ENCODE measurements at regions not wholly inside any gene's neighbourhood (a gene's known extent, or its start where the extent isn't known, plus 50 kb on each side); places are given as distances from the start of the nearest gene placed in this dataset.

DNA sequence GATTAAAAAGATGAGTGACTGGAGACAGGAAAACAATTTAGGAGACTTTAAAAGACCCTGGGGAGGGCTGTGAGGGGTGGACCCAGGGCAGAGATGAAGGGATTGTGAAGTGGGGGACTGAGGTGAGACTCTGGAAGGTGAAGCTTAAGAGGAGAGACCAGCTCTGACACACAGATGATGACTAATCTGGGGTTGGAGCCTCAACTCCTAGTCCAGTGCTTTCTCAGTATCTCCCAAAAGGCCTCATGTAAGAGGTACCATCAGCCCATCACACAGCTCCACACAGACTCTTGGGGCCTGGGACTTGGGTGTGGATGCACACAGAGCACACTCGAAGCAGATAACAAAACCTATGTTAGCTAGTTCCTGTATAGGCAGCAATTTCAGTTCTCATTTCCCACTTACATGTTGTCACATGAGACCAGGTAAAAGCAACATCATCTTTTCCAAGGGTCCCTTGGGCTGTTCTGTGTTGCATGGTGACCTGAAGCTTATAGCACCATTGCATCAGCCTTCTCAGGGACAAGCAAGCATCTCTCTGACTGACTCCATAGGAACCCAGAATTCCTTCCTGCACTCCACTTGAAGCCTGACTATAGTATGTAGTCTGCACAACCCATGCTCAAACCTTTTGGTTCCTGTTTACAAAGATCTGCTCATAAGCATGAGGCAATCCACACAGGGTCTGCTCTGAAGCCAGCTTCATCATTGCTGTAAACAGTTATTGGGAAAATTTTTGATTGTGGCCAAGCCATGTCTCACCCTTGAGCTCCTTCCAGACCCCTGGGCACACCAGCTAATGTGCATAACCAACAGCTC, 88.6 kb upstream of the MYCBP2 start:
- DNase-seq (ENCODE audit: low read depth), result peak; percentile 21
- no peak overlapping the region for H3K4me3 ChIP-seq (ENCODE audit: low read depth, low read length)
- TF ChIP-seq MYC (IDR thresholded peaks at IDR 0.05; ENCODE audit: low read depth, low read length), result no peak
- TF ChIP-seq, protein P1, sequence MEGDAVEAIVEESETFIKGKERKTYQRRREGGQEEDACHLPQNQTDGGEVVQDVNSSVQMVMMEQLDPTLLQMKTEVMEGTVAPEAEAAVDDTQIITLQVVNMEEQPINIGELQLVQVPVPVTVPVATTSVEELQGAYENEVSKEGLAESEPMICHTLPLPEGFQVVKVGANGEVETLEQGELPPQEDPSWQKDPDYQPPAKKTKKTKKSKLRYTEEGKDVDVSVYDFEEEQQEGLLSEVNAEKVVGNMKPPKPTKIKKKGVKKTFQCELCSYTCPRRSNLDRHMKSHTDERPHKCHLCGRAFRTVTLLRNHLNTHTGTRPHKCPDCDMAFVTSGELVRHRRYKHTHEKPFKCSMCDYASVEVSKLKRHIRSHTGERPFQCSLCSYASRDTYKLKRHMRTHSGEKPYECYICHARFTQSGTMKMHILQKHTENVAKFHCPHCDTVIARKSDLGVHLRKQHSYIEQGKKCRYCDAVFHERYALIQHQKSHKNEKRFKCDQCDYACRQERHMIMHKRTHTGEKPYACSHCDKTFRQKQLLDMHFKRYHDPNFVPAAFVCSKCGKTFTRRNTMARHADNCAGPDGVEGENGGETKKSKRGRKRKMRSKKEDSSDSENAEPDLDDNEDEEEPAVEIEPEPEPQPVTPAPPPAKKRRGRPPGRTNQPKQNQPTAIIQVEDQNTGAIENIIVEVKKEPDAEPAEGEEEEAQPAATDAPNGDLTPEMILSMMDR (IDR thresholded peaks at IDR 0.05; ENCODE audit: low read depth, low read length), result no peak
- no peak for TF ChIP-seq POLR2A (IDR thresholded peaks at IDR 0.05; ENCODE audit: extremely low read depth, insufficient read length)
- TF ChIP-seq, protein P2, sequence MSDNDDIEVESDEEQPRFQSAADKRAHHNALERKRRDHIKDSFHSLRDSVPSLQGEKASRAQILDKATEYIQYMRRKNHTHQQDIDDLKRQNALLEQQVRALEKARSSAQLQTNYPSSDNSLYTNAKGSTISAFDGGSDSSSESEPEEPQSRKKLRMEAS (IDR thresholded peaks at IDR 0.05; ENCODE audit: low read depth, low read length), result no peak

DNA sequence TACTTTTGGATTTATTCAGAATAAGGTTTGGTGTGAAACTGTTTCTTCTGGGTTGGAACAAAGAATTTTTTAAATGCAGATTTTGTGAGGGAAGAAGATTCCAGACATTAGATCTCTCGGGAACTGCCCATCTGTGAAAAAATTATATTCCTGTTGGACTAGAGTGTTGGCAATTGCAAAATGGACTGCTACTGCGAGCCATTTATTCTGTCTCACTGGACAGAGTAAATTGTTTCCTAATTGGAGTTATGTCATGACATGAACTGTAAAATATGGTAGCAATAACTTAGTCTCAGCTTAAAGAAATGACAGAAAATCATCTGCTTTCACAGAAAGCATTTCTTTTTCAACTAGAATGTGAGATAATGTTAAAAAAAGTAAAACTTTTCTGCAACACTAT, 86.0 kb upstream of the MYCBP2 start:
- no peak overlapping the region for H3K4me3 ChIP-seq (ENCODE audit: low read depth, low read length)
- TF ChIP-seq MYC (IDR thresholded peaks at IDR 0.05; ENCODE audit: low read depth, low read length), result no peak
- TF ChIP-seq POLR2A (IDR thresholded peaks at IDR 0.05; ENCODE audit: extremely low read depth, insufficient read length), result no peak
- TF ChIP-seq, protein P1 (IDR thresholded peaks at IDR 0.05; ENCODE audit: low read depth, low read length), result no peak
- TF ChIP-seq, protein P2 (IDR thresholded peaks at IDR 0.05; ENCODE audit: low read depth, low read length), result no peak
- DNase-seq (ENCODE audit: low read depth), result no peak

DNA sequence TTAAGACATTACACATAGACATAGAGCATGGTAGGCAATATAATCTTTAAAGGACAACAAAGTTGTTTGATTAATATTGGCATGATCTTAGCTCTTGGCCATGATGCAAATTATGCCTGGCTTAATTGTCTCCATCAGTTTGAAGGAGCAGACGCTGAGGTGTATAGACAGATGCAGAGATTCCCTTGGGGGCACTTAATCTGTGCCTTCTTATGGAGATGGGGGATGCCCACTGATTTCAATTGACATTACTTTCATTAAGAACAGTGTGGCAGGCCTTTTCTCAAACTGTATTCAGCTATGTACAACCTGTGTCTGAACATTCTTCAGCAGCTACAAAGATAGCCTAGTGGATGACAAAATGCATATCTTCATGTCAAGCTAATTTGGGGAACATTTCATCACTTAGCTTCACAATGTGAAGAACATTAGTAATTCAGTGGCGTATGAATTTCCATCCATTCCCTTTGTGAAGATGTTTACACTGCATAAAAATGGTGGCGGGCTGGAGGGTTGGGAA, 85.3 kb upstream of the MYCBP2 start:
- no peak for DNase-seq (ENCODE audit: low read depth)
- TF ChIP-seq, protein P1 (IDR thresholded peaks at IDR 0.05; ENCODE audit: low read depth, low read length), result no peak
- TF ChIP-seq POLR2A (IDR thresholded peaks at IDR 0.05; ENCODE audit: extremely low read depth, insufficient read length), result no peak
- no peak overlapping the region for H3K4me3 ChIP-seq (ENCODE audit: low read depth, low read length)

DNA sequence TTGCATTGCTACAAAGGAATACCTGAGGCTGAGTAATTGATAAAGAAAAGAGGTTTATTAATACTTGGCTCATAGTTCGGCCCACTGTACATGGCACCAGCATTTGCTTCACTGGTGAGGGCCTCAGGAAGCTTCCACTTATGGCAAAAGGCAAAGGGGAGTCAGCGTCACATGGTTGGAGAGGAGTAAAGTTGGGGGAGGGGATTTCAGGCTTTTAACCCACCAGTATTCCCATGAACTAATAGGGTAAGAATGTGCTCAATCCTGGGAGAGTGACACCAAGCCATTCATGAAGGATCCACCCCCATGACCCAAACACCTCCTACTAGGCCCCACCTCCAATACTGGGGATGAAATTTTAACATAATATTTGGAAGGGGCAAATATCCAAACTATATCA, 82.5 kb upstream of the MYCBP2 start:
- no peak overlapping the region for H3K4me3 ChIP-seq (ENCODE audit: low read depth, low read length)
- TF ChIP-seq, protein P1 (IDR thresholded peaks at IDR 0.05; ENCODE audit: low read depth, low read length), result no peak
- TF ChIP-seq, protein P2 (IDR thresholded peaks at IDR 0.05; ENCODE audit: low read depth, low read length), result no peak
- TF ChIP-seq POLR2A (IDR thresholded peaks at IDR 0.05; ENCODE audit: extremely low read depth, insufficient read length) (no peak), MYC (IDR thresholded peaks at IDR 0.05; ENCODE audit: low read depth, low read length) (no peak)
- DNase-seq (ENCODE audit: low read depth), result no peak

DNA sequence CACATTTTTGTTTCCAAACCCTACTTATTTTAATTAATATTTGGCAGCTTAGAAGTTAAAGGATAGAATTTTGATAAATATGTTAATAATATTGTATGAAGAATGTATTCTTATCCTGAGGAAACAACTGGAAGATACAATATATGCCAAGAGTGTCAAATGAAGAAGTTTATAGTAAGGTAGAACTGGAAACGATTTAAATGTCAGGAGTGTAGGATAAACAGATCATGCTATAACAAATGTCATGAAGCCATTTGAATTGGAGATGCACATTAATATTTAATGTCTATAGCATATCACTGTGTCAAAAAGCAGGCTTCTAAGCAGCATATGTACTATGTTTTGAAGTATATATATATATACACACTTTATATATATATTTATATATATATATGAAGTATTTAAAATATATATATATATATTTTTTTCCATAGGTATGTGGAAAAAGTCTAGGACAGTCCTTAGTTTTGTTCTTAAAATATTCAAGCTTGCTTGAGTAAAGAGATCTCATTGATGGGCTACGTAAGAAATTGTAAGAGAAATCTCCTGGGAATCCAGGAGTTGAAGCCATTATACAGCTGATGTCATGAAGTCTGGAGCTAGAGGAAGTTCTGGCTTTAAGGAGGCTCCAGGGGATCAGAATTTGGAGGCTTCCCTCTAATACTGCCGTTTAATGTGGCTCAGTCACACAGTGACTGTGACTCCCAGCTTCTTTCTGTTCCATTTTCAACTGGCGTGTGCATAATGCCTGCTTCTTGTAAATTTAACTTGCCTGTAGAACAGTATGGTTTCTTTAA, 79.9 kb upstream of the MYCBP2 start:
- TF ChIP-seq POLR2A (IDR thresholded peaks at IDR 0.05; ENCODE audit: extremely low read depth, insufficient read length) (no peak), MYC (IDR thresholded peaks at IDR 0.05; ENCODE audit: low read depth, low read length) (no peak)
- TF ChIP-seq, protein P2 (IDR thresholded peaks at IDR 0.05; ENCODE audit: low read depth, low read length), result no peak
- TF ChIP-seq, protein P1 (IDR thresholded peaks at IDR 0.05; ENCODE audit: low read depth, low read length), result no peak
- DNase-seq (ENCODE audit: low read depth), result peak; percentile 63
- no peak overlapping the region for H3K4me3 ChIP-seq (ENCODE audit: low read depth, low read length)
